SU-DHL-6 (cell line): ENCODE measurements at regions not wholly inside any gene's neighbourhood (a gene's known extent, or its start where the extent isn't known, plus 50 kb on each side); places are given as distances from the start of the nearest gene placed in this dataset.

Experiments used
- CTCF ChIP-seq: fragments of 200-600 bp; sonication (generic); IDR thresholded peaks from one replicate; pipeline ENCODE4 v1.5.1; 2017; ENCODE audit warnings: antibody characterized with exemption, mild to moderate bottlenecking, low read length, moderate library complexity; ENCODE audit not compliant: insufficient read depth, poor library complexity, severe bottlenecking
- EZH2phosphoT487 ChIP-seq: fragments of 200-600 bp; sonication (generic), shearing (Covaris generic); conservative IDR thresholded peaks from 2 replicates; pipeline ENCODE4 v1.6.1; 2018; ENCODE audit warnings: mild to moderate bottlenecking, antibody characterized with exemption, low read length, moderate library complexity, mixed read lengths

GRCh38 chr11:82267186-82267585, 466.5 kb downstream of the FAM181B start:
- TF ChIP-seq CTCF = no peak
- no peak for TF ChIP-seq EZH2phosphoT487
